ENCODE measurements at regions not wholly inside any gene's neighbourhood (a gene's known extent, or its start where the extent isn't known, plus 50 kb on each side); places are given as distances from the start of the nearest gene placed in this dataset.
A peak's percentile ranks its signal among the peaks of the same experiment; 100 is the strongest.

DNA sequence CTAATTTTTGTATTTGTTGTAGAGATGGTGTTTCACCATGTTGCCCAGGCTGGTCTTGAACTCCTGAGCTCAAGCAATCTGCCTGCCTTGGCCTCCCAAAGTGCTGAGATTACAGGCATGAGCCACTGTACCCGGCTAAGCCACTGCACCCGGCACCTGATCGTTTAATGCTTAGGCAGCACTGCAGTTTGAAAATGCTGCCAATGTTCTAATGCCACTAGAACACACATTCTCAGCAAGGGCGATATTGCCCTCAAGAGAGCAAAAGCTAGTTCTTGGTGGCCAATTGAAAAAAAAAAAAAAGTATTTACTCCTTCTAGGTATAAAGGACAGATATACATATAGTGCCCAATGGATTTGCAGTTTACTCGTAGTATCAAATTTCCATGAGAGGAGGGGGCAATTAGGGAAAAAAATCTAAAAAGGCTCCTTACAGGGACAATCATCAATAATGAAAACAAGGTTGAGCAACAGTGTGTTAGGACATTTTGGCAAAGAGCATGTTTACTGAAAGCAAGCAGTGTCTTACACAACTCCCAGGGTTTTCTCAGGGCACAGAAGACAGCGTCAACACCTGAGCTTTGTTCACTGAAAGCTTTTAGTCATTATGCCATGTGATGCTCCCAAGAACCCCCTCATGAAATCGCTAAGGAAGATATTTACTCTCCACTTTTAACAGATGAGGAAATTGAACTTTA lies 199.9 kb upstream of the PKDCC start:
- no peak for DNase-seq (ENCODE audit: low spot score)
- no peaks in the 10 kb centered on the region for H3K9me3 Mint-ChIP-seq
- H3K36me3 Mint-ChIP-seq (ENCODE audit: low read depth) = no peaks in the 10 kb centered on the region
- no peaks in the 10 kb centered on the region for H3K4me1 Mint-ChIP-seq (ENCODE audit: low read depth)
- H3K27me3 Mint-ChIP-seq (ENCODE audit: low read depth) = peaks cover 29% of the 10 kb centered on the region
- H3K27ac Mint-ChIP-seq = no peak overlapping the region
- no peak overlapping the region for H3K4me3 Mint-ChIP-seq

DNA sequence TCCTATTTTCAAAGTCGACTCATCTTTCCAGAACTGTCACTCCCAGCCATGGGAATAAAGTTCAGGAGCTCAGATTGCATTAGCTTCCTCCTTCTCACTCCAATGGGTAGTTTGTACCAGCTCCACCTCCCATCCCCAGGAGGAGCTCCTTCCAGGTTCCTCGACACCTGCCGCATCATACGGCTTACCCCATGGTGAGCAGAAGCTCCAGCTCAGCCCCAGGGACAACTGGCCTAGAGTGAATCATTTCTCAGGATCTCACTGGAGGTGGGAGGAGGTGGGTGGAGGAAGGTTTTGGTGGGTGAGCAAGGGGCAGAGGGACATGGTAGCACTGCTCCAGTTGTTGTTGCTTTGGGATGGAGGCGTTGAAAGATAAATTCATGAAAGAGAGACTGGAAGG lies 196.3 kb upstream of the PKDCC start:
- Mint-ChIP-seq H3K4me3 (no peak overlapping the region), H3K4me1 (ENCODE audit: low read depth) (no peaks in the 10 kb centered on the region), H3K27me3 (ENCODE audit: low read depth) (peaks cover 17% of the 10 kb centered on the region), H3K27ac (no peak overlapping the region), H3K9me3 (no peaks in the 10 kb centered on the region), H3K36me3 (ENCODE audit: low read depth) (no peaks in the 10 kb centered on the region)
- DNase-seq (ENCODE audit: low spot score) = no peak

DNA sequence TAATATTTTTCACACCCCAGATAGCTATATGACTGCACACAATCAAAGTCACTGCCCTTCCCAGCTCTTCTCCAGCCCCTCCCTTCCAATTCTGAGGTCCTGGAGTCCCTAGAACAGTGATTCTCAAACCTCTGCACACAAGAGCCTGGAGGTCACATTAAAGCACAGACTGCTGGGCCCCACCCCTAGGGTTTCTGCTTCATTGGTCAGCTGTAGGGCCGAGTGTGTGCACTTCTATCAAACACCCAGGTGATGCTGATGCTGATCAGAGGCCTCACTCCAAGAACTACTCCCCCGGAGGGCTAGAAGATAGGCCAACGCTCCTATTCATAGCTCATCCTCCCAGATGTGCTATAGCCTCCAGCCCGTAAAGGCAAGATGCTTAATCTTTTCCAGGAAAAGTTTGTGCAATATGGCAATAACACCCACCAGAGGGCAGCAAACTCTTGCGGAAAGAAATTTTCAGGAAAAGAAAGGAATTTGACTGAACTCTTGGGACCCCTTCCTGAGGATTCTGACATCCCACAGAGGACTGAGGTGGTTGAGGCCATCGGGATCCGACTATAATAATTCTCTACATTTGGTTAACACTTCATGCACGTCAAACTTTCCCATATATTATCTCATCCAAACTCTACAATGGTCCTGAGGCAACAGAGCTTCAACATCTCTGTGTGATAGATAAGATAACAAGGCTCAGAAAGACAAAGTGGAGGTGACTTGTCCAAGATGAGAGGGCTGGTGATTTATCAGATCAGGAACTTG lies 194.2 kb upstream of the PKDCC start:
- H3K27ac Mint-ChIP-seq = no peak overlapping the region
- no peak for DNase-seq (ENCODE audit: low spot score)
- no peaks in the 10 kb centered on the region for H3K9me3 Mint-ChIP-seq
- no peak overlapping the region for H3K4me3 Mint-ChIP-seq
- H3K36me3 Mint-ChIP-seq (ENCODE audit: low read depth) = no peaks in the 10 kb centered on the region
- peaks cover 7% of the 10 kb centered on the region for H3K27me3 Mint-ChIP-seq (ENCODE audit: low read depth)
- no peaks in the 10 kb centered on the region for H3K4me1 Mint-ChIP-seq (ENCODE audit: low read depth)

DNA sequence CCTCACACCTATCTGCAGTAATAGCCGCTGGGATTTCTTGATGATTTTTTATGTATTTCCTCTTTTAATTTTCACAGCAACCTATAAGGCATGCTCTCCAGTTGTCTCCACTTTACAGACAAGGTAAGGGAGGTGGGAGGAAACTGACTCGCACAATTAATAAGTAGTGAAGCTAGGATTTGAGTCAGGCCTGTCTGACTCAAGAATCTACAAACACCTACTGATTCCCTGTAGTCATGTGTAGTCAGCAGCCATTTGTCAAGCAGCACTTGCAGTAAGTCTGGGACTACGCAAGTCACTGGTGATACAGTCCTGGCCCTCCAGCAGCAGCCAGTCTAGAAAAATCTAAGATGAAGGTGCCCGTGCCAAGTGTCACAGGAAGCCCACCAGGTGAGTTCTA lies 193.6 kb upstream of the PKDCC start:
- Mint-ChIP-seq H3K36me3 (ENCODE audit: low read depth) (no peaks in the 10 kb centered on the region), H3K9me3 (no peaks in the 10 kb centered on the region), H3K4me1 (ENCODE audit: low read depth) (no peaks in the 10 kb centered on the region), H3K4me3 (no peak overlapping the region), H3K27ac (no peak overlapping the region), H3K27me3 (ENCODE audit: low read depth) (peaks cover 7% of the 10 kb centered on the region)
- DNase-seq (ENCODE audit: low spot score) = no peak

DNA sequence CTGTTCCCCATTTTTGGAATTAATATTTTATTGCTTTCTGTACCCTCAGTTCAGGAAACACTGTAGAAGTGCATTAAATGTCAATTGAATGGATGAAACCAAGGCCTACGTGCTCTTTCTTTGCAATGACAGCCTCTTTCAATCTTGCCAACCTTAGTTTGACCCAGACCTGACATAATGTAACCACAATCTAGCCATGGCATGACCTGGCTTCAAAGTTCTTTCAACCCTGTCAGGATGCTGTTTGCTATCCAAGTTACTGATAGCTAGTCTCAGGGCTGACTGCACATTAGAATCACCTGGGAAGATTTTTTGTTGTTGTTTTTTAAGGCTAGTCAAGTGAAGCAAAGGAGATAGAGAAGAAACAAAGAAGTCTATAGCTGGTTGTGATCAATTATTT lies 190.9 kb upstream of the PKDCC start:
- no peak for DNase-seq (ENCODE audit: low spot score)
- no peak overlapping the region for H3K27ac Mint-ChIP-seq
- peaks cover 9% of the 10 kb centered on the region for H3K27me3 Mint-ChIP-seq (ENCODE audit: low read depth)
- no peak overlapping the region for H3K4me3 Mint-ChIP-seq
- no peaks in the 10 kb centered on the region for H3K9me3 Mint-ChIP-seq
- H3K36me3 Mint-ChIP-seq (ENCODE audit: low read depth) = no peaks in the 10 kb centered on the region
- no peaks in the 10 kb centered on the region for H3K4me1 Mint-ChIP-seq (ENCODE audit: low read depth)

DNA sequence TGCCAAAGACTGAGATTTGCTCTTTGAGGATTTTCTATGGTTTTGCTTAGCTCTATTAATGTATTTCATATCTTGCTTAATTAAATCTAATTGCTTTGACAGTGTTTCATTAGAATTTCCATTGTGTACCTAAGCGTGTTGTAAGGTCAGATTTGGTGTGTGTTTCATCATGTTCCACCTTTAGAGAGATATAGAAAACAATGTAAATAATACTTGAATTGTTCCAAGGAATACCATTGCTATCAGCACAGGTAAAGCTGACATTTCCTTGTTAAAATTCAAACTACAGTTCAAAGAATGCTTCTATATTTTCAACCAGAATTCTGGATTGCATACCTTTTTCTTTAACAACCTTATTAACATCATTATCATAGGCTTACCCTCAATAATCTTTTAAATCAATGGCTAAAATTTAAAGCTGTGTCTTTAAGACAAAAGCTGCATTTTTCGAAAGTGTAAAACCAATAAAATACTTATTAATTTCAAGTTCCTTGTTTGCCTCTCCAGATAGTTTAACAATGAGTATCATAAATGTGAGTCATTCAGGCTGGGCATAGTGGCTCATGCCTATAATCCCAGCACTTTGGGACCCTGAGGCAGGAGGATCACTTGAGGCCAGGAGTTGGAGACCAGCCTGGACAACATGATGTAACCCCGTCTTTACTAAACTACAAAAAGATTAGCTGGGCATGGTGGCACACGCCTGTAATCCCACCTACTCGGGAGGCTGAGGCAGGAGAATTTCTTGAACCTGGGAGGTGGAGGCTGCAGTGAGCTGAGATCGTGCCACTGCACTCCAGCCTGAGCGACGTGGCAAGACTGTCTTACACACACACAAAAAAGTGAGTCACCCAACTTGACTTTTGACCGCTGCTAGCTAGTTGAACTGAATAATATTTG lies 188.0 kb upstream of the PKDCC start:
- no peak overlapping the region for H3K4me3 Mint-ChIP-seq
- H3K27me3 Mint-ChIP-seq (ENCODE audit: low read depth) = peaks cover 8% of the 10 kb centered on the region
- no peaks in the 10 kb centered on the region for H3K9me3 Mint-ChIP-seq
- no peak overlapping the region for H3K27ac Mint-ChIP-seq
- H3K36me3 Mint-ChIP-seq (ENCODE audit: low read depth) = no peaks in the 10 kb centered on the region
- DNase-seq (ENCODE audit: low spot score) = no peak
- no peaks in the 10 kb centered on the region for H3K4me1 Mint-ChIP-seq (ENCODE audit: low read depth)

DNA sequence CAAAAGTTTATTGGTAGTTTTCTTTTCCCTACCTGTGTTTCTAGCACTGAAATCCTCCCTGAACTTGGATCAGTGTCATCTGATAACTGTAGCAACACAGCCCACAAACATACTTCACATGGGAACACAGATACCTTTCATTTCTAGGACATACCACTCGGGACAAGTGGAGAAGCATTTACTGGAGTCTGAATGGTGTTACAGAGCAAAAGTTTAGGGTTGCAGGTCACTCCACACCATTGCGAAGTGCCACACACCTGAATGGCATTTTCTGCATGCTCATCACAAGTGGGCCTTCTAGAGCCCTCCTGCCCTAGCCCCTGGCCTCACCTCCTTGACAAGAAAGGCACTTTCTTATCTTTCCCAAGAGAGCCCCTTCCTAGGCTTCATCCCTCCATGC lies 184.8 kb upstream of the PKDCC start:
- no peak overlapping the region for H3K4me3 Mint-ChIP-seq
- no peak overlapping the region for H3K27ac Mint-ChIP-seq
- peaks cover 11% of the 10 kb centered on the region for H3K27me3 Mint-ChIP-seq (ENCODE audit: low read depth)
- DNase-seq (ENCODE audit: low spot score) = no peak
- H3K4me1 Mint-ChIP-seq (ENCODE audit: low read depth) = no peaks in the 10 kb centered on the region
- no peaks in the 10 kb centered on the region for H3K36me3 Mint-ChIP-seq (ENCODE audit: low read depth)
- no peaks in the 10 kb centered on the region for H3K9me3 Mint-ChIP-seq

DNA sequence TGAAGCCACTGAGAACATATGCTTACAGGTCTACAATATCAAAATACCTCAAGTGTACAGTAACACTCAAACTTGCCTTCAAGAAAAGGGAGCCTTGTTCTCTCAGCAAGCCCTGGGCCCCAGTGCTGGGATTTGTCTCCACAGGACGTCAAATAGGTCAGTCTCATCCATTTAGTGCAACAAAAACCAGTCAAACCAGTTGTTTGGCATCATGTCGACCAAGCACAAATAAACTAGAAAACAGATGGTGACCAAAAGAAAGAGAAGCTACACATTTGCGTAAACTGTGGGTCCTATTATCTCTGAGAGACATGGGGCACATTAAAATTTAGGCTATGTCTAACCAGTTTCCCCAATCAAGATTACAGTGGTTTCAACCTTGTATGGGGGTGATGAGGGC lies 182.6 kb upstream of the PKDCC start:
- H3K9me3 Mint-ChIP-seq = no peaks in the 10 kb centered on the region
- peaks cover 6% of the 10 kb centered on the region for H3K27me3 Mint-ChIP-seq (ENCODE audit: low read depth)
- H3K4me1 Mint-ChIP-seq (ENCODE audit: low read depth) = no peaks in the 10 kb centered on the region
- H3K36me3 Mint-ChIP-seq (ENCODE audit: low read depth) = no peaks in the 10 kb centered on the region
- H3K27ac Mint-ChIP-seq = no peak overlapping the region
- DNase-seq (ENCODE audit: low spot score) = no peak
- no peak overlapping the region for H3K4me3 Mint-ChIP-seq

DNA sequence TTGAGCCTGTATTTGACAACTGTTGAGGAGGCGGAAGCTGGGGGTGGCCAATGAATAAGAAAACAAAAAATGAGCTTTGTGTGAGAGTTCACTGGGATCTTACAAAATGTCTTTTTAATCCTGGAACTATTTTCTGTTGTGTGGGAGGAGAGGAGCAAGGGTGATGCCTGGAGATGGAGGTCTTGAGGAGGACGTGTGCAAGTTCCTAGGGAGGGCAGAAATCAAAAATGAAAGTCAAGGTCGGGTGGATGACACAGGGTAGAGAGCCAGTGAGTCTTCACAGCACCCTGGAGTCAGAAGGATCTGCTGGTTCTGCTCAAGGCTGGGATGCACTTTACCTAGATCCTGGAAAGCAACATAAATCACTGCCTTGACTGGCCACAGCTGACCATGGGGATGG lies 180.3 kb upstream of the PKDCC start:
- peak overlapping the region; percentile 23 for H3K4me3 Mint-ChIP-seq
- H3K27ac Mint-ChIP-seq = no peak overlapping the region
- peaks cover 6% of the 10 kb centered on the region for H3K27me3 Mint-ChIP-seq (ENCODE audit: low read depth)

DNA sequence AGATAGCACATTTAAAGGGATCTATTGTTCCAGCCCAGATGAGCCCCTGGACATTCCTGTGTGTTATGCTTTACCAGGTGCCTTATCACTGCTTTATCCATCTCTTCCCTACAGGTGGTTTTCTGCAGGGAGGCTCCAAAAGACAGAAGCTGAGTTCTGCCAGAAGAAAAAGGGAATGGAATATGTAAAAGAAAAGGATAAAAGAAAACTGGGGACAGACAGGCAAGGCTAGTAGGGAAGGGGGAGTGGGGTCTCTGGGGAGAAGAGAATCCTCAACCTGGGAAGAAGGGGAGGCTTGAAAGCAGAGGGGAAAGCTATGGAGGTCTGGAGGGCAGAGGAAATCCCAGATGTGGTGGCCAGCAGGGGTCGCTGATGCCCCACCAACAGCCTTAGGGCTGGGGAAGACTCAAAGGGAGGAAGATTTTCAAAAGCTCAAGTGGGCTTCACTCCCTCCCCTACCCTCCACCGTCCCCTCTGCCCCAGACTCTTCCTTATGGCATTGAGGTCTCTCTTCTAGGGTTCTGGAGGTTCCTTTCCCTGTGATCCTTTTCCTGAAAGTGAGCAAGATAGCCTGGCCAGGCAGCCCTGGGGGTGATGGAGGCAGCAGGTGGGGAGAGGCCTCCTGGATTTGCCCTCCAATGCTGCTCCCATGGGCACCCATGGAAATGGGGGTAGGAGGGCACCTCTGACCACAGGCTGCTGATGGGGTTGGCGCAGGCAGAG lies 178.1 kb upstream of the PKDCC start:
- no peaks in the 10 kb centered on the region for H3K9me3 Mint-ChIP-seq
- H3K27ac Mint-ChIP-seq = no peak overlapping the region
- no peak overlapping the region for H3K4me3 Mint-ChIP-seq
- H3K4me1 Mint-ChIP-seq (ENCODE audit: low read depth) = no peaks in the 10 kb centered on the region
- peak; percentile 31 for DNase-seq (ENCODE audit: low spot score)
- peaks cover 6% of the 10 kb centered on the region for H3K27me3 Mint-ChIP-seq (ENCODE audit: low read depth)
- no peaks in the 10 kb centered on the region for H3K36me3 Mint-ChIP-seq (ENCODE audit: low read depth)

More for the DNA sequence above, 180.3 kb upstream of the PKDCC start:
- no peak for DNase-seq (ENCODE audit: low spot score)
- Mint-ChIP-seq H3K36me3 (ENCODE audit: low read depth) (no peaks in the 10 kb centered on the region), H3K4me1 (ENCODE audit: low read depth) (no peaks in the 10 kb centered on the region), H3K9me3 (no peaks in the 10 kb centered on the region)

DNA sequence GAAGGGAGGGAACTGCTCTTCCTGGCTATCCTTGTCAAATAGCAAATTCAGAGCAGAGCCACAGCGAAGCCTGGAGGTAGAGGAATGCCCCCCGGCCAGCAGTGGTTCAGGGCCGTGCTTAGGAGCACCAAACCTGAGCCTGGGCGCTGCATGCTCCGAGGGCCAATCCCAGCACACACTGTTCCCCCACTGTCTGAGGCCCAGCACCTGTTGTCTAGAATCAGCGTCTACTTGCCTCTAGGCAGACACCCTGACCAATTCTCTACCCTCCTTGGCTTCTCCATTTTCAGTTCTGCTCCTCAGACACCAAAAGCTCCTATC lies 177.6 kb upstream of the PKDCC start:
- no peaks in the 10 kb centered on the region for H3K9me3 Mint-ChIP-seq
- H3K4me1 Mint-ChIP-seq (ENCODE audit: low read depth) = no peaks in the 10 kb centered on the region
- no peak overlapping the region for H3K4me3 Mint-ChIP-seq
- peaks cover 6% of the 10 kb centered on the region for H3K27me3 Mint-ChIP-seq (ENCODE audit: low read depth)
- H3K27ac Mint-ChIP-seq = no peak overlapping the region
- no peak for DNase-seq (ENCODE audit: low spot score)
- no peaks in the 10 kb centered on the region for H3K36me3 Mint-ChIP-seq (ENCODE audit: low read depth)

DNA sequence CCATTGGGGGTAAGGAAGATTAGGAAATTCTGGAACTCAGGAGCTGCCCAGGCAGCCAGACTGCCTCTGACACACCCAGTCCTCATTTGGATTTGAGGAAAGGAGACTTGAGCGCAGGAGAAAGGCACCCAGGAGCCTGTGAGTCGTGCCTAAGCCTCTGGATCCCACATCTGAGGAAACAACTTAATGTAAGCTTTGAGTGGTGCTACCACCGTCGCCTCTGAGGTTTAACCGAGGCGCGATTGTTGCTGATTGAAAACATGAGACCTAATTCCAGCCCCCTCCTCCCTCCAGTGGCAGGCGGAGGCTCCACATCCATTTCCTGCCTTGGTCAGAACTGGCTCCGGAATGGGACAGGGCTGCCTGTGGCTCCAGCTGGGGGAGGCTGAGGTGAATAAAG lies 176.7 kb upstream of the PKDCC start:
- Mint-ChIP-seq H3K9me3 (no peaks in the 10 kb centered on the region), H3K36me3 (ENCODE audit: low read depth) (no peaks in the 10 kb centered on the region), H3K27me3 (ENCODE audit: low read depth) (peaks cover 3% of the 10 kb centered on the region), H3K4me3 (no peak overlapping the region), H3K27ac (no peak overlapping the region), H3K4me1 (ENCODE audit: low read depth) (no peaks in the 10 kb centered on the region)
- no peak for DNase-seq (ENCODE audit: low spot score)

DNA sequence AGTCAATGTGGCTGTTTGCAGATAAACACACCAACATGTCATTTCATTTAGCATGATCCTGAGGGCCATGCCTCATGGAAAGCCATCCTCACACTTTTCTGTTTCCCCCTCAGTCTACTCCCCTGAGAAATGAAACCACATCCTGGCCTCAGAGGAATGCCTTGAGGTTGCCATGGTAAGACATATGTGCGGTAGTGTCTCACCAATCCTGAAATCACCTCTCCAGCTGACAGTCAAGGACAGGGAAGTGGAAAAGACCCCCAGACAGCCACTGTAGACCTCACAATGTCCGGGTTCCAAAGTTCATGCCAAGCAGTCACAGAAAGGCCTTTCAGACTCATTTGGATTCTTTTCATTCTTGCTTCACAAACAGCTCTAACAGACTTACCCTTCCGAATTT lies 175.2 kb upstream of the PKDCC start:
- no peaks in the 10 kb centered on the region for H3K4me1 Mint-ChIP-seq (ENCODE audit: low read depth)

More for the DNA sequence above, 175.2 kb upstream of the PKDCC start:
- DNase-seq (ENCODE audit: low spot score) = no peak
- H3K9me3 Mint-ChIP-seq = no peaks in the 10 kb centered on the region
- H3K27ac Mint-ChIP-seq = no peak overlapping the region
- H3K36me3 Mint-ChIP-seq (ENCODE audit: low read depth) = no peaks in the 10 kb centered on the region
- H3K4me3 Mint-ChIP-seq = no peak overlapping the region
- H3K27me3 Mint-ChIP-seq (ENCODE audit: low read depth) = peaks cover 5% of the 10 kb centered on the region

Measured in T-helper 2 cell treated with Interferon-gamma antibody and Interleukin-4, amounts not matched to agents 5 μg/mL and 100 μg/mL, for 36 hours (primary cell).